MG63 (cell line): ENCODE measurements at regions not wholly inside any gene's neighbourhood (a gene's known extent, or its start where the extent isn't known, plus 50 kb on each side); places are given as distances from the start of the nearest gene placed in this dataset.
"Not testable (repeated sequence)": the region's sequence is repeated elsewhere in the genome, so short reads cannot be mapped to it uniquely, and the experiment has no call there.

Experiments used
- DNase-seq: peaks from one replicate; pipeline ENCODE4 v3.0.0-alpha.2; 2020
- H3K27me3 ChIP-seq: fragments of 250-450 bp; sonication (Bioruptor Pico); 2 replicates; pipeline ENCODE4 v1.5.1; 2020; ENCODE audit warnings: mild to moderate bottlenecking, moderate library complexity
- H3K36me3 ChIP-seq: fragments of 250-450 bp; sonication (Bioruptor Pico); 2 replicates; pipeline ENCODE4 v1.5.1; 2020; ENCODE audit warnings: mild to moderate bottlenecking, moderate library complexity
- H3K4me3 ChIP-seq: fragments of 250-450 bp; sonication (Bioruptor Pico); 2 replicates; pipeline ENCODE4 v1.5.1; 2020; ENCODE audit warnings: mild to moderate bottlenecking, moderate library complexity
- H3K9me3 ChIP-seq: fragments of 250-450 bp; sonication (Bioruptor Pico); 2 replicates; pipeline ENCODE4 v1.5.1; 2020; ENCODE audit warnings: mild to moderate bottlenecking, moderate library complexity

GRCh38 chr16:32870628-32871027 lies 194.7 kb upstream of the TP53TG3 start:
- not testable (repeated sequence) for H3K9me3 ChIP-seq, H3K36me3 ChIP-seq, H3K4me3 ChIP-seq, H3K27me3 ChIP-seq, DNase-seq

GRCh38 chr16:32868334-32868733 lies 192.4 kb upstream of the TP53TG3 start:
- not testable (repeated sequence) for H3K27me3 ChIP-seq, H3K4me3 ChIP-seq, H3K9me3 ChIP-seq, H3K36me3 ChIP-seq, DNase-seq

- H3K36me3 ChIP-seq, H3K9me3 ChIP-seq, H3K4me3 ChIP-seq, H3K27me3 ChIP-seq, DNase-seq: not testable (repeated sequence)
Measured at GRCh38 chr16:32865284-32865683, 189.3 kb upstream of the TP53TG3 start.

GRCh38 chr16:32861476-32862201 lies 185.7 kb upstream of the TP53TG3 start:
- H3K9me3 ChIP-seq, H3K36me3 ChIP-seq, DNase-seq, H3K4me3 ChIP-seq, H3K27me3 ChIP-seq: not testable (repeated sequence)

- H3K27me3 ChIP-seq, H3K9me3 ChIP-seq, H3K4me3 ChIP-seq, DNase-seq, H3K36me3 ChIP-seq: not testable (repeated sequence)
Measured at GRCh38 chr16:32847379-32847778, 171.4 kb upstream of the TP53TG3 start.

GRCh38 chr16:32845572-32845971 lies 169.6 kb upstream of the TP53TG3 start:
- not testable (repeated sequence) for H3K36me3 ChIP-seq, DNase-seq, H3K27me3 ChIP-seq, H3K9me3 ChIP-seq, H3K4me3 ChIP-seq

GRCh38 chr16:32842844-32843243 lies 166.9 kb upstream of the TP53TG3 start:
- H3K4me3 ChIP-seq, H3K27me3 ChIP-seq, DNase-seq, H3K36me3 ChIP-seq, H3K9me3 ChIP-seq: not testable (repeated sequence)

GRCh38 chr16:32807280-32807679 lies 131.3 kb upstream of the TP53TG3 start:
- H3K36me3 ChIP-seq, H3K9me3 ChIP-seq, DNase-seq, H3K4me3 ChIP-seq, H3K27me3 ChIP-seq: not testable (repeated sequence)

- H3K4me3 ChIP-seq, H3K36me3 ChIP-seq, H3K9me3 ChIP-seq, H3K27me3 ChIP-seq, DNase-seq: not testable (repeated sequence)
Measured at GRCh38 chr16:32805639-32806038, 129.7 kb upstream of the TP53TG3 start.
